HCT116 (cell line): ENCODE measurements at regions not wholly inside any gene's neighbourhood (a gene's known extent, or its start where the extent isn't known, plus 50 kb on each side); places are given as distances from the start of the nearest gene placed in this dataset.

Source experiments
- ATAC-seq: fragments of 200-7000 bp; cut with Tn5 transposase; 2 replicates; pipeline ENCODE4 v1.9.1; 2020; ENCODE audit warnings: mild to moderate bottlenecking, moderate library complexity
- BruUV-seq: library from RNA; stranded (reverse); fragments of 400-500 nt; replicated peaks from 2 replicates; lab custom pipeline; 2021; lab: Mats Ljungman, UMichigan
- CTCF ChIA-PET: fragments of 300-600 bp; sonication (Branson Sonifier 250); formaldehyde crosslinking; loops from one replicate; lab custom pipeline; 2021; ENCODE audit warnings: antibody characterized with exemption; lab: Charles Lee
- POLR2A ChIA-PET: fragments of 300-600, 350-600 bp; sonication (Branson Sonifier 250); formaldehyde crosslinking; loops from one replicate; lab custom pipeline; 2021; ENCODE audit warnings: antibody characterized with exemption; lab: Charles Lee
- RAD21 ChIA-PET, 2 experiments: fragments of 300-600 bp; sonication (Branson Sonifier 250); formaldehyde crosslinking; loops; one replicate each; lab custom pipeline; 2023; ENCODE audit warnings: low total read pairs in 2 of 2; ENCODE audit not compliant: uncharacterized antibody in 2 of 2, unreplicated experiment in 2 of 2, low non-redundant PET in 1 of 2; lab: Charles Lee
- DNase-seq: peaks from one replicate; pipeline ENCODE4 v3.0.0-alpha.2; 2010; ENCODE audit warnings: low read depth, low spot score
- H2AFZ ChIP-seq: fragments of 200-600 bp; shearing (Covaris generic), sonication (generic); 2 replicates; pipeline ENCODE4 v1.6.1; 2017; ENCODE audit warnings: low read depth, mixed run types, mixed read lengths, antibody characterized with exemption, low read length; ENCODE audit not compliant: poor library complexity, severe bottlenecking
- H3K27ac ChIP-seq: 2 replicates; pipeline ENCODE4 v1.5.1; 2012; ENCODE audit warnings: low read depth, low read length
- H3K27me3 ChIP-seq: fragments of 200-600 bp; sonication (generic); 2 replicates; pipeline ENCODE4 v1.6.1; 2016; ENCODE audit warnings: mixed run types, low read length, mixed read lengths; ENCODE audit not compliant: insufficient read depth
- H3K36me3 ChIP-seq, 2 experiments: fragments of 200-500 bp in 1 of 2; fragments of 200-600 bp in 1 of 2; sonication (Bioruptor generic) in 1 of 2; sonication (generic) in 1 of 2; 2 replicates each; pipeline versions ENCODE4 v1.5.1 to v1.6.1; 2014 to 2016; ENCODE audit warnings: low read length in 2 of 2, inconsistent platforms in 1 of 2, mixed read lengths in 1 of 2, mixed run types in 1 of 2; ENCODE audit not compliant: insufficient read depth in 2 of 2, control insufficient read depth in 1 of 2
- H3K4me1 ChIP-seq, 2 experiments: fragments of 200-600 bp in 1 of 2; sonication (generic) in 1 of 2; 2 replicates each; pipeline versions ENCODE4 v1.5.1 to v1.6.1; 2012 to 2017; ENCODE audit warnings: low read length in 2 of 2, inconsistent platforms in 1 of 2, mild to moderate bottlenecking in 1 of 2, mixed read lengths in 1 of 2, mixed run types in 1 of 2, moderate library complexity in 1 of 2; ENCODE audit not compliant: insufficient read depth in 2 of 2, control insufficient read depth in 1 of 2
- H3K4me2 ChIP-seq: fragments of 200-600 bp; sonication (generic); 2 replicates; pipeline ENCODE4 v1.6.1; 2017; ENCODE audit warnings: mixed run types, low read length, mixed read lengths
- H3K4me3 ChIP-seq, 2 experiments: fragments of 200-600 bp in 1 of 2; sonication (generic) in 1 of 2; replicated peaks in 1 of 2; 2 replicates each; pipeline ENCODE4 v1.5.1; 2011 to 2016; ENCODE audit warnings: low read length in 2 of 2, control low read depth in 1 of 2, low read depth in 1 of 2, mild to moderate bottlenecking in 1 of 2, mixed read lengths in 1 of 2, mixed run types in 1 of 2
- H3K79me2 ChIP-seq: fragments of 200-600 bp; sonication (generic); 2 replicates; pipeline ENCODE4 v1.6.1; 2017; ENCODE audit warnings: mild to moderate bottlenecking, mixed run types, low read length, moderate library complexity, mixed read lengths; ENCODE audit not compliant: insufficient read depth
- H3K9ac ChIP-seq: fragments of 200-600 bp; sonication (generic); 2 replicates; pipeline ENCODE4 v1.6.1; 2016; ENCODE audit warnings: low read length, mixed read lengths
- H3K9me2 ChIP-seq: fragments of 200-600 bp; sonication (generic), shearing (Covaris generic); 2 replicates; pipeline ENCODE4 v1.6.1; 2017; ENCODE audit warnings: mixed run types, mild to moderate bottlenecking, moderate library complexity; ENCODE audit not compliant: insufficient read depth
- H3K9me3 ChIP-seq, 2 experiments: fragments of 200-500 bp in 1 of 2; fragments of 200-600 bp in 1 of 2; sonication (Bioruptor generic) in 1 of 2; sonication (generic) in 1 of 2; 2 replicates each; pipeline ENCODE4 v1.6.1; 2014 to 2017; ENCODE audit warnings: low read length in 2 of 2, mixed read lengths in 2 of 2, inconsistent platforms in 1 of 2, low read depth in 1 of 2, mild to moderate bottlenecking in 1 of 2, mixed run types in 1 of 2, moderate library complexity in 1 of 2; ENCODE audit not compliant: control insufficient read depth in 1 of 2, insufficient read depth in 1 of 2
- H4K20me1 ChIP-seq: fragments of 200-600 bp; sonication (generic), shearing (Covaris generic); 2 replicates; pipeline ENCODE4 v1.6.1; 2017; ENCODE audit warnings: mixed run types, mild to moderate bottlenecking, moderate library complexity; ENCODE audit not compliant: insufficient read depth
- CEBPB ChIP-seq: IDR thresholded peaks from 2 replicates; pipeline ENCODE4 v1.6.1; 2012; ENCODE audit warnings: low read depth
- CTCF ChIP-seq, 3 experiments: fragments of 200-600 bp in 1 of 3; sonication (generic) in 1 of 3; IDR thresholded peaks in 2 of 3; conservative IDR thresholded peaks in 1 of 3; 2 replicates each; pipeline ENCODE4 v1.5.1; 2012 to 2017; ENCODE audit warnings: low read depth in 2 of 3, low read length in 2 of 3, antibody characterized with exemption in 1 of 3, borderline replicate concordance in 1 of 3, control low read depth in 1 of 3, mild to moderate bottlenecking in 1 of 3, mixed read lengths in 1 of 3, mixed run types in 1 of 3, moderate library complexity in 1 of 3; ENCODE audit not compliant: insufficient read depth in 1 of 3
- EZH2 ChIP-seq: fragments of 200-600 bp; sonication (generic); IDR thresholded peaks from 2 replicates; pipeline ENCODE4 v1.6.1; 2017; ENCODE audit warnings: antibody characterized with exemption, mixed run types
- POLR2AphosphoS5 ChIP-seq: IDR thresholded peaks from 2 replicates; pipeline ENCODE4 v1.6.1; 2011; ENCODE audit warnings: mild to moderate bottlenecking, low read depth, low read length, moderate library complexity
- RAD21 ChIP-seq: IDR thresholded peaks from 2 replicates; pipeline ENCODE4 v1.6.1; 2012; ENCODE audit warnings: low read depth, mild to moderate bottlenecking
- REST ChIP-seq: IDR thresholded peaks from 2 replicates; pipeline ENCODE4 v1.6.1; 2012; ENCODE audit warnings: low read depth
- SIN3A ChIP-seq: IDR thresholded peaks from 2 replicates; pipeline ENCODE4 v1.6.1; 2012; ENCODE audit warnings: low read depth
- SP1 ChIP-seq: IDR thresholded peaks from 2 replicates; pipeline ENCODE4 v1.6.1; 2012; ENCODE audit warnings: low read depth
- SRF ChIP-seq: IDR thresholded peaks from 2 replicates; pipeline ENCODE4 v1.6.1; 2012; ENCODE audit warnings: low read depth
- YY1 ChIP-seq: IDR thresholded peaks from 2 replicates; pipeline ENCODE4 v1.6.1; 2011; ENCODE audit warnings: low read length, low read depth, moderate library complexity, mild to moderate bottlenecking; ENCODE audit not compliant: insufficient replicate concordance; ENCODE audit errors: extremely low read depth
- ZNF274 ChIP-seq: fragments of 200-500 bp; sonication (Bioruptor generic); IDR thresholded peaks from 2 replicates; pipeline ENCODE4 v1.6.1; 2014; ENCODE audit warnings: mild to moderate bottlenecking, low read depth, low read length, inconsistent platforms
- intact Hi-C: fragments of 100-400 bp; cut with micrococcal nuclease; formaldehyde crosslinking; loops from 2 replicates; pipeline ENCODE4 v1.10.0; 2022

GRCh38 chr16:17729820-17730219, 259.1 kb upstream of the XYLT1 start:
- ChIA-PET RAD21 (no interaction called here), POLR2A (no interaction called here), CTCF (no interaction called here)
- Histone ChIP-seq H3K4me1 (no peaks in the 10 kb centered on the region), H3K79me2 (no peaks in the 10 kb centered on the region), H3K27me3 (no peaks in the 10 kb centered on the region), H4K20me1 (no peaks in the 10 kb centered on the region), H3K4me2 (no peak overlapping the region), H3K4me3 (no peak overlapping the region), H3K36me3 (no peaks in the 10 kb centered on the region), H2AFZ (no peak overlapping the region), H3K27ac (no peak overlapping the region), H3K9me2 (no peaks in the 10 kb centered on the region), H3K9me3 (no peaks in the 10 kb centered on the region), H3K9ac (no peak overlapping the region)
- no peak for DNase-seq
- no peak for ATAC-seq
- BruUV-seq = no TSS peak
- TF ChIP-seq REST = no peak
- intact Hi-C loops = no loop called here

GRCh38 chr16:17728196-17728595, 257.4 kb upstream of the XYLT1 start:
- intact Hi-C loops = no loop called here
- ChIA-PET POLR2A (no interaction called here), RAD21 (no interaction called here), CTCF (no interaction called here)
- H2AFZ ChIP-seq = no peak overlapping the region
- no peaks in the 10 kb centered on the region for H3K79me2 ChIP-seq
- TF ChIP-seq SIN3A (no peak), CEBPB (no peak), CTCF (IDR thresholded peaks at IDR 0.05 in 2 of 3, conservative IDR thresholded peaks at IDR 0.05 in 1 of 3; ENCODE audit: borderline replicate concordance in 1 of 3, insufficient read depth in 1 of 3, low read depth in 2 of 3, low read length in 2 of 3) (no peak), ZNF274 (no peak), POLR2AphosphoS5 (no peak), SRF (no peak), YY1 (no peak), RAD21 (no peak), EZH2 (no peak), SP1 (no peak)
- no peaks in the 10 kb centered on the region for H4K20me1 ChIP-seq
- H3K4me3 ChIP-seq = no peak overlapping the region
- H3K27ac ChIP-seq = no peak overlapping the region
- no peaks in the 10 kb centered on the region for H3K9me3 ChIP-seq
- DNase-seq = no peak
- H3K9ac ChIP-seq = no peak overlapping the region
- no peaks in the 10 kb centered on the region for H3K9me2 ChIP-seq
- H3K36me3 ChIP-seq = no peaks in the 10 kb centered on the region
- no peak for ATAC-seq
- no TSS peak for BruUV-seq
- H3K4me2 ChIP-seq = no peak overlapping the region
- H3K27me3 ChIP-seq = 0 out of 2 replicates have a peak, but pooled peaks cover 3% of the 10 kb centered on the region
- H3K4me1 ChIP-seq = no peaks in the 10 kb centered on the region
